ENCODE measurements at regions not wholly inside any gene's neighbourhood (a gene's known extent, or its start where the extent isn't known, plus 50 kb on each side); places are given as distances from the start of the nearest gene placed in this dataset.
A peak's percentile ranks its signal among the peaks of the same experiment; 100 is the strongest.

DNA sequence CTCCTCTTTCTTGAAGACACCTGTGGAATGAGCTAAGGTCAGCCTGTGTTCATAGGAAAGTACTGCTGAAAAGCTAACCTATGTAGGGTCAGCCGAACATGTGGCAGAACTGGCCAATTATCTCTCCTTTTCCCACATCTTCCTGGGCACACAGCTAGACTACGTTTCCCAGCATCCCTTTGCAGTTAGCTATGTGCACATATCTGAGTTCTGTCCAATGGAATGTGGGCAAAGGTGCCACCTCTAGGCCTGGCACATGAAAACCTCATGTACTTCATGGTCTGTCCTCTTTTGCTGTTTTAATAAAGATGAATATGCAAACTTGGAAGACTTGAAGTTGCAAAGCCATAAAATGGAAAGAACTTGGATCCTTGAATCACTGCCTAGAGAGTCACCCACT is 352.6 kb downstream of the TNS1 start:
- peaks cover 0 to 7% (median 0%) of the 10 kb centered on the region in 4 donors for H3K4me1 ChIP-seq
- ATAC-seq: peak in 3 of 4 donors; percentile 71 to 76 (median 75)
- no peak for TF ChIP-seq CTCF (IDR thresholded peaks at IDR 0.05)
- TF ChIP-seq POLR2A (IDR thresholded peaks at IDR 0.05): no peak

GRCh38 chr2:217647925-217648324 is 354.9 kb downstream of the TNS1 start:
- ATAC-seq (no peak), DNase-seq (no peak)
- no peak overlapping the region for H3K4me3 ChIP-seq
- intact Hi-C loops (cut with DNase I): no loop called here
- peaks cover 0 to 7% (median 0%) of the 10 kb centered on the region in 4 donors for H3K4me1 ChIP-seq
- 50% methylated on average over 1 of the region's 2 CpGs for WGBS (ENCODE audit: insufficient coverage, low coverage, low lambda C conversion rate, missing lambda C conversion rate)
- H3K27me3 ChIP-seq: no peaks in the 10 kb centered on the region
- H3K9me3 ChIP-seq: no peaks in the 10 kb centered on the region
- H3K36me3 ChIP-seq: no peaks in the 10 kb centered on the region
- H3K27ac ChIP-seq: no peak overlapping the region
- TF ChIP-seq POLR2A (IDR thresholded peaks at IDR 0.05) (no peak), CTCF (IDR thresholded peaks at IDR 0.05) (no peak)

More for the DNA sequence above, 352.6 kb downstream of the TNS1 start:
- Histone ChIP-seq H3K36me3 (no peaks in the 10 kb centered on the region), H3K27ac (no peak overlapping the region), H3K27me3 (no peaks in the 10 kb centered on the region), H3K9me3 (no peaks in the 10 kb centered on the region), H3K4me3 (no peak overlapping the region)
- WGBS (ENCODE audit: insufficient coverage, low coverage, low lambda C conversion rate, missing lambda C conversion rate): 63% methylated on average over 1 of the region's 2 CpGs
- intact Hi-C loops (cut with DNase I): loop anchor here in 1 of 2 donors (5.0 kb wide), 1 partner anchor 62 kb away; no protein-coding TSS in a partner anchor
- DNase-seq: no peak

DNA sequence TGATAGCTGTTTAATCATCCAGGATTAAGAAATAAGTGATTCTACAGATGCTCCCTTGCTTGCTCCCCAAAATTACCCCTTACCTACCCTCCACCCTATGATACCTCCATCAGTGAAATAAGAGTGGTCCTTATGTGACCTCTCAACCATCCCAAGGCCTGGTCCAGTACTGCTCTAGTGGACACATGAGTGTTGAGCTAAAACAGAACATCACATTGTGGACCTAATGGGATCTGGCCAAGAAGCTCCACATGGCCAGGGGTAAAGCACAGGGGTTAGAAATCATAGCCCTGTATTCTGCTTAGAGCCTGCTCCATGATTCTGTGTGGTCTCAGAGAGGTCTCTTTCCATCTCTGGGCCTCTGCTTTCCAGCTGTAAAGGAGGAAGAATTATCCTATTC is 355.6 kb downstream of the TNS1 start:
- ATAC-seq: no peak
- intact Hi-C loops (cut with DNase I): no loop called here
- DNase-seq: no peak
- Histone ChIP-seq H3K27ac (no peak overlapping the region), H3K36me3 (no peaks in the 10 kb centered on the region), H3K9me3 (no peaks in the 10 kb centered on the region), H3K4me3 (no peak overlapping the region), H3K4me1 (peaks cover 0 to 7% (median 0%) of the 10 kb centered on the region in 4 donors), H3K27me3 (no peaks in the 10 kb centered on the region)
- TF ChIP-seq POLR2A (IDR thresholded peaks at IDR 0.05) (no peak), CTCF (IDR thresholded peaks at IDR 0.05) (no peak)

- Histone ChIP-seq H3K27me3 (no peaks in the 10 kb centered on the region), H3K27ac (no peak overlapping the region), H3K4me3 (no peak overlapping the region), H3K36me3 (no peaks in the 10 kb centered on the region), H3K9me3 (no peaks in the 10 kb centered on the region), H3K4me1 (peaks cover 0 to 7% (median 0%) of the 10 kb centered on the region in 4 donors)
- WGBS (ENCODE audit: insufficient coverage, low coverage, low lambda C conversion rate, missing lambda C conversion rate): 77% methylated on average over 1 of the region's 1 CpG
- ATAC-seq (no peak), DNase-seq (no peak)
- intact Hi-C loops (cut with DNase I): no loop called here
- TF ChIP-seq CTCF (IDR thresholded peaks at IDR 0.05) (no peak), POLR2A (IDR thresholded peaks at IDR 0.05) (no peak)
Observed at GRCh38 chr2:217645896-217646295, 356.9 kb downstream of the TNS1 start.

DNA sequence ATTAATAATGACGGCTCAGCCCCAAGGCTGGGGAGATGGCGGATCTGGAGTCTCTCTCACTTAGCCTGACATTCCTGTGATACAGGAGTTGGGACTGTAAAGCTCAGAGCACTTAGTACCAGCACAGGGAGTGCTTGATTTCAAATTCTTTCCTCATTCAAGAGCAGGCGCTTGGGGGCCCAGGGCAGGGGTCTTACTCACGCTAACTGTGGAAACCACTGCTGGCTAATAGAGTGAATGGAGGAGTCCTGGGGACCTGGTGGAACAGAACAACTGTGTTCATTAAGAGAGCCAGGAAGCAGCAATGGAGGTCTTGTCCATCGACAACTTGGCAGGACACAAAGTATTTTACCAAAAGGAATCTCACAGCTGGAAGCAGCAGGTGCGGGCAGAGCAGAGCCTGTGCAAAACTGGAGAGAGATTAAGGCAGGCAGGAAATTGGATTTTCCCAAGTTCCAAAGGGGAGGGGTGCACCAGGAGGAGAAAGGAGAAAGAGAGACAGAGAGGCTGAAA is 358.9 kb downstream of the TNS1 start:
- 79% methylated on average over 5 of the region's 6 CpGs for WGBS (ENCODE audit: insufficient coverage, low coverage, low lambda C conversion rate, missing lambda C conversion rate)
- ATAC-seq (no peak), DNase-seq (no peak)
- Histone ChIP-seq H3K9me3 (no peaks in the 10 kb centered on the region), H3K4me3 (no peak overlapping the region), H3K27ac (no peak overlapping the region), H3K36me3 (no peaks in the 10 kb centered on the region), H3K4me1 (no peaks in the 10 kb centered on the region), H3K27me3 (no peaks in the 10 kb centered on the region)
- intact Hi-C loops (cut with DNase I): no loop called here
- TF ChIP-seq POLR2A (IDR thresholded peaks at IDR 0.05) (no peak), CTCF (IDR thresholded peaks at IDR 0.05) (no peak)
